ENCODE measurements at regions not wholly inside any gene's neighbourhood (a gene's known extent, or its start where the extent isn't known, plus 50 kb on each side); places are given as distances from the start of the nearest gene placed in this dataset.

DNA sequence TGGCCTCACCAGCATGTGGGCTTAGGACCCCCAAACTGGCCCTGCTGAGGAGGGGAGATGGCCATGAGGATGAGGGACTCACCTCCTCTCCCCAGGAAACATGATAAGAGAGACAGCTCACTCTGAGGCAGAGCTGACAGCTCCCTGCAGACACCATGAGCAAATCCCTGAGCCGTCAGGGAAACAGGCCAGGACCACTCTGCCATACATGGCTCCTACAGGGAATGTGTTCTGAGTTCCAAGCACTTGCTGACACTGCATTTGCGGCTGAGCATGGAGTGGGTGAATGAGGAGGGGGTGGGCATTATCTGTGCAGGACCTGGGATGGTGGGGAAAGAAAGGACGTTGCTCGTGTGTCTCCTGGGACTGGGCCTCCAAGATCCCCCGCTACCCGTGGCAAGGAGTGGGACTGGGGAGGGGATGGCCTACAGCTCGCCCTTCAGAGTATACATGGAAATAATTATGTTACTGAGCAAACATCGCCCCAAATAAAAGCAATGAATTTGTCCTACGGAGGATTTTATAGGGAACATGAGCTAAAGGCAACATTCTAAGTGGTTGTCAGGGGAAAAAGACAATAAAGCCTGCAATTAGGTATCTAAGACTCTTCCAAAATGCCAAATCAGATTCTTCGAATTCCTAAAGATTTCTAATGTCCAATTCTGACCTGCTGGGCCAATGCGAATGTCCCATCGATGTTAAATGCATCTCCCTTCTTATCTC, 355.9 kb upstream of the AJAP1 start:
- no peaks in the 10 kb centered on the region for H3K79me2 ChIP-seq (ENCODE audit: control insufficient read depth, low read length)
- H3K4me2 ChIP-seq (ENCODE audit: low read length) = no peak overlapping the region
- H3K4me3 ChIP-seq (ENCODE audit: low read length) = no peak overlapping the region
- TF ChIP-seq EZH2phosphoT487 (IDR thresholded peaks at IDR 0.05; ENCODE audit: borderline replicate concordance, low read length) (no peak), CTCF (IDR thresholded peaks at IDR 0.05; ENCODE audit: low read depth, low read length, poor library complexity, severe bottlenecking) (no peak)
- H3K27ac ChIP-seq (ENCODE audit: low read depth, low read length) = no peak overlapping the region
- H3K9me3 ChIP-seq (ENCODE audit: control insufficient read depth, insufficient read depth, low read length) = peaks cover 3% of the 10 kb centered on the region; the same call in 1 of the 2 replicates
- no peaks in the 10 kb centered on the region for H4K20me1 ChIP-seq (ENCODE audit: control insufficient read depth, insufficient read depth, low read depth, low read length)
- no peaks in the 10 kb centered on the region for H3K9me2 ChIP-seq (replicated peaks; ENCODE audit: control insufficient read depth, low read length)
- no peaks in the 10 kb centered on the region for H3F3A ChIP-seq (ENCODE audit: control insufficient read depth, insufficient read depth)
- no peaks in the 10 kb centered on the region for H3K36me3 ChIP-seq (ENCODE audit: control insufficient read depth, low read length)
- no peaks in the 10 kb centered on the region for H3K4me1 ChIP-seq (ENCODE audit: control insufficient read depth, low read length)
- H3K27me3 ChIP-seq (ENCODE audit: control insufficient read depth, low read length) = no peaks in the 10 kb centered on the region

DNA sequence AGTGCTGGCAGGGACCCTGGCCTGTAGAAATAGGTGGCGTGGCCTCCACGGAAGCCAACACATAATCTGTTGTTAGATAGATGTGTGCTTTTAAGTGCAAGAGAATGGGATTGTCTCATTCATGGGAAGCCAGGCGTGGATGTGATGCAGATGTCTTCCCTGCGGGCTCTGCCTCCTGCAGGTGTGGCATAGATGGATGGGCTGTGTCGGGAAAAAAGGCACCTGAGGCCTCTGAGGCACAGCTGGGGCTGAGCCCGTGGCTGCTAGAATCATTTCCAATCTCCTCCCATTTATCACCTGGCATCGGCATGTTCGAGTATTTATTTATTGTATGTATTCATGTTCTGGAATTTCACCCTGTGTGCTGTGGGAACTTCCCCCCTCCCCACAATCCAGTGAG, 353.4 kb upstream of the AJAP1 start:
- Histone ChIP-seq H3K9me2 (replicated peaks; ENCODE audit: control insufficient read depth, low read length) (no peaks in the 10 kb centered on the region), H3F3A (ENCODE audit: control insufficient read depth, insufficient read depth) (no peaks in the 10 kb centered on the region)
- no peak for TF ChIP-seq EZH2phosphoT487 (IDR thresholded peaks at IDR 0.05; ENCODE audit: borderline replicate concordance, low read length)
- TF ChIP-seq CTCF (IDR thresholded peaks at IDR 0.05; ENCODE audit: low read depth, low read length, poor library complexity, severe bottlenecking) = no peak

GRCh38 chr1:4303303-4303702, 351.1 kb upstream of the AJAP1 start:
- H3K36me3 ChIP-seq (ENCODE audit: control insufficient read depth, low read length) = no peaks in the 10 kb centered on the region
- H3K27me3 ChIP-seq (ENCODE audit: control insufficient read depth, low read length) = no peaks in the 10 kb centered on the region
- H3K4me2 ChIP-seq (ENCODE audit: low read length) = no peak overlapping the region
- TF ChIP-seq EZH2phosphoT487 (IDR thresholded peaks at IDR 0.05; ENCODE audit: borderline replicate concordance, low read length) = no peak
- no peak for TF ChIP-seq CTCF (IDR thresholded peaks at IDR 0.05; ENCODE audit: low read depth, low read length, poor library complexity, severe bottlenecking)
- H3K9me2 ChIP-seq (replicated peaks; ENCODE audit: control insufficient read depth, low read length) = no peaks in the 10 kb centered on the region
- peaks cover 33% of the 10 kb centered on the region for H3K4me1 ChIP-seq (ENCODE audit: control insufficient read depth, low read length)
- H3F3A ChIP-seq (ENCODE audit: control insufficient read depth, insufficient read depth) = no peaks in the 10 kb centered on the region
- H3K79me2 ChIP-seq (ENCODE audit: control insufficient read depth, low read length) = no peaks in the 10 kb centered on the region
- peaks cover 13% of the 10 kb centered on the region; the same call in 1 of the 2 replicates for H3K9me3 ChIP-seq (ENCODE audit: control insufficient read depth, insufficient read depth, low read length)
- H3K27ac ChIP-seq (ENCODE audit: low read depth, low read length) = no peak overlapping the region
- no peak overlapping the region for H3K4me3 ChIP-seq (ENCODE audit: low read length)
- no peaks in the 10 kb centered on the region for H4K20me1 ChIP-seq (ENCODE audit: control insufficient read depth, insufficient read depth, low read depth, low read length)

More for the DNA sequence above, 353.4 kb upstream of the AJAP1 start:
- no peak overlapping the region for H3K4me3 ChIP-seq (ENCODE audit: low read length)
- no peaks in the 10 kb centered on the region for H3K27me3 ChIP-seq (ENCODE audit: control insufficient read depth, low read length)
- no peaks in the 10 kb centered on the region for H3K36me3 ChIP-seq (ENCODE audit: control insufficient read depth, low read length)
- no peaks in the 10 kb centered on the region for H4K20me1 ChIP-seq (ENCODE audit: control insufficient read depth, insufficient read depth, low read depth, low read length)
- no peak overlapping the region for H3K4me2 ChIP-seq (ENCODE audit: low read length)
- H3K27ac ChIP-seq (ENCODE audit: low read depth, low read length) = no peak overlapping the region
- H3K79me2 ChIP-seq (ENCODE audit: control insufficient read depth, low read length) = no peaks in the 10 kb centered on the region
- peaks cover 18% of the 10 kb centered on the region for H3K4me1 ChIP-seq (ENCODE audit: control insufficient read depth, low read length)
- H3K9me3 ChIP-seq (ENCODE audit: control insufficient read depth, insufficient read depth, low read length) = peaks cover 10% of the 10 kb centered on the region; the same call in 1 of the 2 replicates

Data from DOHH2 (cell line).